ENCODE measurements at regions not wholly inside any gene's neighbourhood (a gene's known extent, or its start where the extent isn't known, plus 50 kb on each side); places are given as distances from the start of the nearest gene placed in this dataset.

- H4K8ac ChIP-seq (ENCODE audit: low read length): no peak overlapping the region
- H2AFZ ChIP-seq (ENCODE audit: low read depth, low read length): no peak overlapping the region
- no peak overlapping the region for H3K18ac ChIP-seq (ENCODE audit: low read depth in 1 of 2, low read length in 2 of 2)
- H2AK5ac ChIP-seq (ENCODE audit: low read length, severe bottlenecking): no peak overlapping the region
- no peak overlapping the region for H2BK120ac ChIP-seq (ENCODE audit: low read depth, low read length)
- no peaks in the 10 kb centered on the region for H3K36me3 ChIP-seq (ENCODE audit: control insufficient read depth in 1 of 2, insufficient read depth in 2 of 2, low read depth in 1 of 2, low read length in 2 of 2)
- H3K27ac ChIP-seq (ENCODE audit: low read length, poor library complexity, severe bottlenecking): no peak overlapping the region
- no peak overlapping the region for H4K91ac ChIP-seq (ENCODE audit: low read length)
- H3K23ac ChIP-seq (ENCODE audit: low read length in 2 of 2): no peak overlapping the region
- H3K4me3 ChIP-seq (ENCODE audit: insufficient read depth in 1 of 2, low read depth in 1 of 2, low read length in 2 of 2): no peak overlapping the region
- 68% methylated on average over 6 of the region's 6 CpGs for WGBS
- peaks cover under 1% of the 10 kb centered on the region for H3K9me3 ChIP-seq (ENCODE audit: control insufficient read depth, low read length)
- H2BK15ac ChIP-seq (ENCODE audit: low read depth, poor library complexity, severe bottlenecking): no peak overlapping the region
- no peak overlapping the region for H2BK5ac ChIP-seq (ENCODE audit: low read depth, low read length, poor library complexity, severe bottlenecking)
- no peak overlapping the region for H3K4me2 ChIP-seq (ENCODE audit: low read length, poor library complexity, severe bottlenecking)
- H3K14ac ChIP-seq (ENCODE audit: low read length in 2 of 2): no peak overlapping the region
- H3K4me1 ChIP-seq (ENCODE audit: control insufficient read depth, insufficient read depth, low read depth, low read length): no peaks in the 10 kb centered on the region
- no peak overlapping the region for H2BK12ac ChIP-seq (ENCODE audit: low read length in 2 of 2)
- H3K79me1 ChIP-seq (replicated peaks; ENCODE audit: low read length, poor library complexity, severe bottlenecking): no peaks in the 10 kb centered on the region
- DNase-seq: no peak
- H3K27me3 ChIP-seq (ENCODE audit: control insufficient read depth in 1 of 2, insufficient read depth in 1 of 2, low read length in 2 of 2): no peaks in the 10 kb centered on the region
- no peak overlapping the region for H3K9ac ChIP-seq (ENCODE audit: low read length)
- no peak overlapping the region for H3K4ac ChIP-seq (ENCODE audit: low read depth in 1 of 2, low read length in 2 of 2)
Observed at GRCh38 chr12:66915306-66915904, 236.5 kb upstream of the GRIP1 start.

- Histone ChIP-seq H3K27me3 (ENCODE audit: control insufficient read depth in 1 of 2, insufficient read depth in 1 of 2, low read length in 2 of 2) (no peaks in the 10 kb centered on the region), H2BK5ac (ENCODE audit: low read depth, low read length, poor library complexity, severe bottlenecking) (no peak overlapping the region)
- WGBS: 63% methylated on average over 3 of the region's 3 CpGs
Observed at GRCh38 chr12:66916189-66916588, 237.3 kb upstream of the GRIP1 start.

GRCh38 chr12:66919466-66919865 is 240.6 kb upstream of the GRIP1 start:
- 71% methylated on average over 1 of the region's 2 CpGs for WGBS
- Histone ChIP-seq H2AK5ac (ENCODE audit: low read length, severe bottlenecking) (no peak overlapping the region), H3K18ac (ENCODE audit: low read depth in 1 of 2, low read length in 2 of 2) (no peak overlapping the region), H3K79me1 (replicated peaks; ENCODE audit: low read length, poor library complexity, severe bottlenecking) (peaks cover 1% of the 10 kb centered on the region), H3K4me1 (ENCODE audit: control insufficient read depth, insufficient read depth, low read depth, low read length) (no peaks in the 10 kb centered on the region), H3K36me3 (ENCODE audit: control insufficient read depth in 1 of 2, insufficient read depth in 2 of 2, low read depth in 1 of 2, low read length in 2 of 2) (no peaks in the 10 kb centered on the region), H4K8ac (ENCODE audit: low read length) (no peak overlapping the region), H2AFZ (ENCODE audit: low read depth, low read length) (no peak overlapping the region), H3K9me3 (ENCODE audit: control insufficient read depth, low read length) (no peaks in the 10 kb centered on the region), H2BK120ac (ENCODE audit: low read depth, low read length) (no peak overlapping the region), H4K91ac (ENCODE audit: low read length) (no peak overlapping the region), H2BK15ac (ENCODE audit: low read depth, poor library complexity, severe bottlenecking) (no peak overlapping the region), H2BK12ac (ENCODE audit: low read length in 2 of 2) (no peak overlapping the region), H2BK5ac (ENCODE audit: low read depth, low read length, poor library complexity, severe bottlenecking) (no peak overlapping the region), H3K9ac (ENCODE audit: low read length) (no peak overlapping the region), H3K4me2 (ENCODE audit: low read length, poor library complexity, severe bottlenecking) (no peak overlapping the region), H3K27me3 (ENCODE audit: control insufficient read depth in 1 of 2, insufficient read depth in 1 of 2, low read length in 2 of 2) (no peaks in the 10 kb centered on the region), H3K4ac (ENCODE audit: low read depth in 1 of 2, low read length in 2 of 2) (no peak overlapping the region), H3K4me3 (ENCODE audit: insufficient read depth in 1 of 2, low read depth in 1 of 2, low read length in 2 of 2) (no peak overlapping the region), H3K14ac (ENCODE audit: low read length in 2 of 2) (no peak overlapping the region), H3K23ac (ENCODE audit: low read length in 2 of 2) (no peak overlapping the region), H3K27ac (ENCODE audit: low read length, poor library complexity, severe bottlenecking) (no peak overlapping the region)
- no peak for DNase-seq

More at GRCh38 chr12:66916189-66916588, 237.3 kb upstream of the GRIP1 start:
- no peak overlapping the region for H4K91ac ChIP-seq (ENCODE audit: low read length)
- H3K27ac ChIP-seq (ENCODE audit: low read length, poor library complexity, severe bottlenecking): no peak overlapping the region
- H3K4me1 ChIP-seq (ENCODE audit: control insufficient read depth, insufficient read depth, low read depth, low read length): no peaks in the 10 kb centered on the region
- no peak overlapping the region for H3K18ac ChIP-seq (ENCODE audit: low read depth in 1 of 2, low read length in 2 of 2)
- DNase-seq: no peak
- no peak overlapping the region for H4K8ac ChIP-seq (ENCODE audit: low read length)
- no peak overlapping the region for H2BK120ac ChIP-seq (ENCODE audit: low read depth, low read length)
- no peaks in the 10 kb centered on the region for H3K9me3 ChIP-seq (ENCODE audit: control insufficient read depth, low read length)
- no peak overlapping the region for H3K23ac ChIP-seq (ENCODE audit: low read length in 2 of 2)
- no peak overlapping the region for H3K4me3 ChIP-seq (ENCODE audit: insufficient read depth in 1 of 2, low read depth in 1 of 2, low read length in 2 of 2)
- H3K14ac ChIP-seq (ENCODE audit: low read length in 2 of 2): no peak overlapping the region
- H2AFZ ChIP-seq (ENCODE audit: low read depth, low read length): no peak overlapping the region
- no peak overlapping the region for H2BK15ac ChIP-seq (ENCODE audit: low read depth, poor library complexity, severe bottlenecking)
- no peak overlapping the region for H2BK12ac ChIP-seq (ENCODE audit: low read length in 2 of 2)
- H2AK5ac ChIP-seq (ENCODE audit: low read length, severe bottlenecking): no peak overlapping the region
- no peak overlapping the region for H3K4me2 ChIP-seq (ENCODE audit: low read length, poor library complexity, severe bottlenecking)
- no peak overlapping the region for H3K4ac ChIP-seq (ENCODE audit: low read depth in 1 of 2, low read length in 2 of 2)
- no peaks in the 10 kb centered on the region for H3K36me3 ChIP-seq (ENCODE audit: control insufficient read depth in 1 of 2, insufficient read depth in 2 of 2, low read depth in 1 of 2, low read length in 2 of 2)
- no peaks in the 10 kb centered on the region for H3K79me1 ChIP-seq (replicated peaks; ENCODE audit: low read length, poor library complexity, severe bottlenecking)
- H3K9ac ChIP-seq (ENCODE audit: low read length): no peak overlapping the region

- H2AFZ ChIP-seq (ENCODE audit: low read depth, low read length): no peak overlapping the region
- H3K27me3 ChIP-seq (ENCODE audit: control insufficient read depth in 1 of 2, insufficient read depth in 1 of 2, low read length in 2 of 2): no peaks in the 10 kb centered on the region
- no peak overlapping the region for H2AK5ac ChIP-seq (ENCODE audit: low read length, severe bottlenecking)
- no peak overlapping the region for H3K9ac ChIP-seq (ENCODE audit: low read length)
- H3K4me3 ChIP-seq (ENCODE audit: insufficient read depth in 1 of 2, low read depth in 1 of 2, low read length in 2 of 2): no peak overlapping the region
- no peak for DNase-seq
- H3K18ac ChIP-seq (ENCODE audit: low read depth in 1 of 2, low read length in 2 of 2): no peak overlapping the region
- H3K4me1 ChIP-seq (ENCODE audit: control insufficient read depth, insufficient read depth, low read depth, low read length): no peaks in the 10 kb centered on the region
- H3K79me1 ChIP-seq (replicated peaks; ENCODE audit: low read length, poor library complexity, severe bottlenecking): peaks cover 1% of the 10 kb centered on the region
- H3K4me2 ChIP-seq (ENCODE audit: low read length, poor library complexity, severe bottlenecking): no peak overlapping the region
- H3K4ac ChIP-seq (ENCODE audit: low read depth in 1 of 2, low read length in 2 of 2): no peak overlapping the region
- no peaks in the 10 kb centered on the region for H3K36me3 ChIP-seq (ENCODE audit: control insufficient read depth in 1 of 2, insufficient read depth in 2 of 2, low read depth in 1 of 2, low read length in 2 of 2)
- no peak overlapping the region for H3K14ac ChIP-seq (ENCODE audit: low read length in 2 of 2)
- H4K91ac ChIP-seq (ENCODE audit: low read length): no peak overlapping the region
- no peak overlapping the region for H2BK12ac ChIP-seq (ENCODE audit: low read length in 2 of 2)
- no peak overlapping the region for H4K8ac ChIP-seq (ENCODE audit: low read length)
- 94% methylated on average over 3 of the region's 3 CpGs for WGBS
- no peaks in the 10 kb centered on the region for H3K9me3 ChIP-seq (ENCODE audit: control insufficient read depth, low read length)
- H2BK120ac ChIP-seq (ENCODE audit: low read depth, low read length): no peak overlapping the region
- no peak overlapping the region for H3K23ac ChIP-seq (ENCODE audit: low read length in 2 of 2)
- no peak overlapping the region for H2BK5ac ChIP-seq (ENCODE audit: low read depth, low read length, poor library complexity, severe bottlenecking)
- no peak overlapping the region for H3K27ac ChIP-seq (ENCODE audit: low read length, poor library complexity, severe bottlenecking)
- no peak overlapping the region for H2BK15ac ChIP-seq (ENCODE audit: low read depth, poor library complexity, severe bottlenecking)
Observed at GRCh38 chr12:66920205-66920604, 241.3 kb upstream of the GRIP1 start.
